ENCODE measurements at regions not wholly inside any gene's neighbourhood (a gene's known extent, or its start where the extent isn't known, plus 50 kb on each side); places are given as distances from the start of the nearest gene placed in this dataset.

DNA sequence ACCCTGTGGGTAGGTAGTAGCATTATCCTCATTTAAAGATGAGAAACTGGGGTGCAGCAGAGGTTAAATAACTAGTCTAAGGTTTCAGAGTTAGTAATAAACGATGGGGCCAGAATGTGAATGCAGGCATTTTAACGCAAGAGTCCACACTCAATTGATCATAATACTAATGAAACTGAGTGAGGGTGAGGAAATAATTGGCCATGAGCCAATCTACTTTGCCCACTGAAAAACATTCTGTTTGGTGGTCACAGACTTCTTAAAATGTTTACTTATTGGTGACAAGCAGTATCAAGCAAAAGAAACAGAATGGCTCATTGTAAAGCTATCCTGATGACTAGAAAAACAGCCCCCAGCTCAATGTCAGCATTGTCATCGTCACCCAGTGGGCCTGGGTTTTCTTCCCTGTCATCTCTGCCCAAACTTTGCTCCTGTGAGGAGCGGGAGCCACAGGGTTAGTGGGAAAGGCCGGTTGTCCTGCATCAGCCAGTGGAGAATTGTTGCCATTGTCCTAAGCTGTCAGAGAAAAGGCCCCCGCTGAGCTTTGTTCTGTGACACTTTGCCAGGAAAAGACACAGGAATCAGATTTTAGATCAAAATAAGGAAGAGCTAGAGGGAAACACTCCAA lies 77.3 kb upstream of the MAN2A1 start:
- DNase-seq (ENCODE audit: low read depth): no peak
- no peak overlapping the region for H3K4me3 ChIP-seq (ENCODE audit: low read length)
- TF ChIP-seq, protein P1, sequence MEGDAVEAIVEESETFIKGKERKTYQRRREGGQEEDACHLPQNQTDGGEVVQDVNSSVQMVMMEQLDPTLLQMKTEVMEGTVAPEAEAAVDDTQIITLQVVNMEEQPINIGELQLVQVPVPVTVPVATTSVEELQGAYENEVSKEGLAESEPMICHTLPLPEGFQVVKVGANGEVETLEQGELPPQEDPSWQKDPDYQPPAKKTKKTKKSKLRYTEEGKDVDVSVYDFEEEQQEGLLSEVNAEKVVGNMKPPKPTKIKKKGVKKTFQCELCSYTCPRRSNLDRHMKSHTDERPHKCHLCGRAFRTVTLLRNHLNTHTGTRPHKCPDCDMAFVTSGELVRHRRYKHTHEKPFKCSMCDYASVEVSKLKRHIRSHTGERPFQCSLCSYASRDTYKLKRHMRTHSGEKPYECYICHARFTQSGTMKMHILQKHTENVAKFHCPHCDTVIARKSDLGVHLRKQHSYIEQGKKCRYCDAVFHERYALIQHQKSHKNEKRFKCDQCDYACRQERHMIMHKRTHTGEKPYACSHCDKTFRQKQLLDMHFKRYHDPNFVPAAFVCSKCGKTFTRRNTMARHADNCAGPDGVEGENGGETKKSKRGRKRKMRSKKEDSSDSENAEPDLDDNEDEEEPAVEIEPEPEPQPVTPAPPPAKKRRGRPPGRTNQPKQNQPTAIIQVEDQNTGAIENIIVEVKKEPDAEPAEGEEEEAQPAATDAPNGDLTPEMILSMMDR (IDR thresholded peaks at IDR 0.05; ENCODE audit: insufficient read depth, low read depth, low read length, missing control alignments): no peak

DNA sequence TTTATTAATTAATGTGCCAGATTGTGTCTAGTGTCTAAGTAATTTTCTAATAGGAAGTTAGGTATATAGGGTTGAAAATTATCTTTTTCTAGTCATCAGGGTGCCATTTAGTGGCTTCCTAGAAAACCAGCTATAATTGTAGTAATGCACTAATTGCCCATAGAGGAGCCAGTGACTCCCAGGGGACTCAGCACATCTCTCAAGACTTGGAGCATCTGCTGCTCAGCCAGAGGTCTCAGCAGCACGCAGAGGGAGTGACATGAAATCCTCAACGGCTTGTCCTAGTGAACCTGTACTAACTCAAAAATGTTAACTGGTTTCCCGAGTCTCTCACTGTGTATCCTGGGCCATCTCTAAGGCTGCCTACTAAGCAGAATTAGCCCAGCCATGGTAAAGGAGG lies 78.2 kb upstream of the MAN2A1 start:
- TF ChIP-seq, protein P1 (IDR thresholded peaks at IDR 0.05; ENCODE audit: insufficient read depth, low read depth, low read length, missing control alignments): no peak
- DNase-seq (ENCODE audit: low read depth): no peak
- no peak overlapping the region for H3K4me3 ChIP-seq (ENCODE audit: low read length)

DNA sequence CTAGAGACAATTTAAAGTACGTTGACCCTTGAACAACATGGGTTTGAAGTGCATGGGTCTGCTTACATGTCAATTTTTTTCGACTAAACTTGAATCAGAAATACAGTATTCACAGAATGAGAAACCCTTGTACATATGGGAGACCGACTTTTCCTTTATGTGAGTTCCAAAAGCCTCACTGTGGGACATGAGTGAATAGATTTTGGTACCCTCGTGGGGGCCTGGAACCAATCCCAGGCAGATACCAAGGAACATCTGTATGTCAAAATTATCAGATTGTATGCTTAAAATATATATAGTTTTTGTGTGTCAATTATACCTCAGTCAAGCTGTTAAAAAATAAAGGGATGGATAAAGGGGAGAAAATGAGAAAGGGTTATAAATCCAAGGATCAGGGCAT lies 78.7 kb upstream of the MAN2A1 start:
- TF ChIP-seq, protein P1 (IDR thresholded peaks at IDR 0.05; ENCODE audit: insufficient read depth, low read depth, low read length, missing control alignments): no peak
- no peak overlapping the region for H3K4me3 ChIP-seq (ENCODE audit: low read length)
- DNase-seq (ENCODE audit: low read depth): no peak

DNA sequence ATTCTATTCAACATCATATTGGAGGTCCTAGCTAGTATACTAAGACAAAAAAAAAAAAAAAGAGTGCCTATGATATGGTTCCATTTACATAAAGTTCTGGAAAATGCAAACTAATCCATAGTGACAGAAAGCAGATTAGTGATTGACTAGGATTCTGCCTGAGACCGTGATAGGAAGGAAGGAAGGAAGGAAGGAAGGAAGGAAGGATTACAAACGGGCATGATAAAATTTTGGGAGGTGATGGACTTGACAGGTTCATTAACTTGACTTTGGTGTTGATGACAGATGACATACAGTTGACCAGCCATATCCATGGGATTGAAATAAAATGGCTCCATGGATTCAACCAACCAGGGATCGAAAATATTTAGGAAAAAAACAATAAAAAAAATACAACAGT lies 79.1 kb upstream of the MAN2A1 start:
- H3K4me3 ChIP-seq (ENCODE audit: low read length): no peak overlapping the region
- TF ChIP-seq, protein P1 (IDR thresholded peaks at IDR 0.05; ENCODE audit: insufficient read depth, low read depth, low read length, missing control alignments): no peak
- DNase-seq (ENCODE audit: low read depth): no peak

DNA sequence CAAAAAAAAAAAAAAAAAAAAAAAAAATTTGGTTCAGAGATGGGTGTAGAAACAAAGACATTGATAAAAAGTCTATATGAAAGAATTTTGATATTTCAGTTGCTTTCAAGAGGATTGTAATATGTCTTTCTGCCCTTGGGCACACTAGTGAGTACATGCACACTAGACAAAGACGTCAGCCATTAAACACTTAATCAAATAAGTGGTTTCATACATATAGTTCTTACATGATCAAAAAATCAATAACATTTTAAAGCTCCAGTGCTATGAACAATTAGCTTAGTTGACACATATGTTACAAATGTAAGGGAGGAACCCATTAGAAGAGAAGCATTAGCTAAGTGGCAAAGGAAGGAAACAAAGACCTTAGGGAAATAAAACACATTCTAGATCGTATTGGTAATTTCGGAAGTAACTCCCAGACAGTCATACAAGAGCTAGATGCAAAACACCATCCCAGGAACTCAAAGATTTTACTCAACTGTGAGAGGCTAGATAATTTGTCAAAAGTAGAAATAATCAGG lies 84.5 kb upstream of the MAN2A1 start:
- no peak overlapping the region for H3K4me3 ChIP-seq (ENCODE audit: low read length)
- no peak for DNase-seq (ENCODE audit: low read depth)
- TF ChIP-seq, protein P1 (IDR thresholded peaks at IDR 0.05; ENCODE audit: insufficient read depth, low read depth, low read length, missing control alignments): no peak

DNA sequence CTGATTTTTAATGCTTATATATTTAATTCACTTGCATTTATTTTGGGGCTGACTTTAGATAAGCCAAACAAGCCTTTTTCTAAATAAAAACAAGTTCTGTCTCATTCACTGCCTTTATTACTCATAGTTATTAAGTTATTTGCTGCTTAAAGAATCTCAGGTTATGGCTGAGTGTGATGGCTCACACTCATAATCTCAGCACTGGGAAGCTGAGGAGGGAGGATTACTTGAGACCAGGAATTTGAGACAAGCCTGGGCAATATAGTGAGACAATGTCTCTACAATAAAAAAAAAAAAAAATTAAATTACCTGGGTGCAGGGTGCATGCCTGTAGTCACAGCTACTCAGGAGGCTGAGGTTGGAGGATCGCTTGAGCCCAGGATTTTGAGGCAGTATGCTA lies 85.0 kb upstream of the MAN2A1 start:
- DNase-seq (ENCODE audit: low read depth): peak; percentile 76
- TF ChIP-seq, protein P1 (IDR thresholded peaks at IDR 0.05; ENCODE audit: insufficient read depth, low read depth, low read length, missing control alignments): no peak
- no peak overlapping the region for H3K4me3 ChIP-seq (ENCODE audit: low read length)

DNA sequence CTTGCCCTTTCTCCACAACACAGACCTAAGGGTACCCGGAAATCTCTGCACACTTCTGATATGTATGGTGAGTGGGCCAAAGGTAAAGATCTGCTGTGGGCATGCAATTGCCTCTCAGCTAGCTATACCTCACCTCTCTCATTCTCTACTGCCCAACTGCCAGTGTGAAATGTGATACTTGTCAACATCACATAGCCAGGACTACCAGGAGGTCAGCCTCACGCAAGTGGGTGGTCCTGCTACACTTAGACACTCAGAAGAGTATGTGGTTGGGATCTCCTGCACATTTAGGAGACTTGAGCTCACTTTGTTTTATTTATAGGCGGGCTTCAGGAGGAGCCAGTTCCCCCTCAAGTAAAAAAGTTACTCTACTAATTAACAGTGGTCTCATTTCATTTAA lies 88.0 kb upstream of the MAN2A1 start:
- DNase-seq (ENCODE audit: low read depth): no peak
- H3K4me3 ChIP-seq (ENCODE audit: low read length): no peak overlapping the region
- TF ChIP-seq, protein P1 (IDR thresholded peaks at IDR 0.05; ENCODE audit: insufficient read depth, low read depth, low read length, missing control alignments): no peak

All from epithelial cell of esophagus (primary cell).